ENCODE measurements at regions not wholly inside any gene's neighbourhood (a gene's known extent, or its start where the extent isn't known, plus 50 kb on each side); places are given as distances from the start of the nearest gene placed in this dataset.
A peak's percentile ranks its signal among the peaks of the same experiment; 100 is the strongest.

DNA sequence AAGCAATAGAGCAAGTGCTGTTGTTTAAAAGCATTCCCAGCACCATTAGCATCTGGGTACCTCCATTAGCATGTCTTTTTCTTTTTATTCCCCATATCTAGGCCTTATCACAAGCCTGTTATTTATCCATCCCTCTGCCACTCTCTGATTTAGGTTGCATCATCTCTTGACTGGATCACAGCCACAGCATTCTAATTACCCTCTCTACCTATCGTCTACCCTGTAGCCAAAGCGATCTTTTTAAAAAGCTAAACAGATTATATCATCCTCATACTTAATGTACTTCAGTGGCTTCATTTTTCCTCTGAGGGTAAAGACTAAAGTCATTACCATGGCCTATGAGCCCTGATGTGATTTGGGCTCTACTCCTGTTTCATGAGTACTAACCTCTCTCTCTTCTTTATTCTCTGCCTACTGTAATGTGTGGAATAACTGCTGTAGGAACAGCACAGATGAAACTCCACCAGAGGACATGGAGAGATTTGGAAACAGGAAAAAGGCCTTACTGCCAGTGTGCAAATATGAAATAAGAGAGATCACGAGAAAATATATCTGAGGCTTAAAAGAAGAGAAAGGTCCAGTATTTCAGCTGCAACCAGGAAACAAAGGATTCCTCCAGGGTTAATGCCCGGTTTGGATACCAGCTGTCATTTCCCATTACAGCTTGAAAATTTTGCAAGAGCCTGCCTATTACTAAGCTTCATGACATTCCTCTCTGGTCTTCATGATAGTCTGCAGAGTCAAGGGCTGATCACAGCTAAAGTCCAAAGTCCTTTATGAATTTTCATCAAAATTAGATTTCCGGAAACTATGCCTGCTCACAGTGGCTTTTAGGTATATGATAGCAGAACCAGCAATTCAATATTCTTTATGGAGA is 422.5 kb upstream of the PDE3A start:
- DNase-seq (ENCODE audit: low read depth in 2 of 2) = no peak

DNA sequence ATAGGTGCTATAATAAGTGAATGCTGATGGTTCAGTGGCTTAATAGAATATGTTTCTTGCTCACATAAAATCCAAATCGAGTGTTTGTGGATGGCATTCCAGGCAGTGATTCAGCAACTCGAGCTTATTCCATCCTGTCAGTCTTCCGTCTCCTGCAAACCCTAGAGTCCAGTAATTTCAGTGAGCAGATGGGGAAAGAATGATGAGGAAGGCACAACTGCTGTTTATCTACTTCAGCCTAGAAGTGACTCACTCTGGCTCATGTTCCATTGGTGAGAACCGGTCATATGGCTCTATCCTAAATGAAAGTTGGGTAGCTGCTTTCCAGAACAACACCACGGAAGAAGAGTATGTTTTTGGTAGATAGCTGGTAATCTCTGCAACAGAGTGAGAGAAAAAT is 421.8 kb upstream of the PDE3A start:
- peak; percentile 88 to 98 for DNase-seq (ENCODE audit: low read depth in 2 of 2)

DNA sequence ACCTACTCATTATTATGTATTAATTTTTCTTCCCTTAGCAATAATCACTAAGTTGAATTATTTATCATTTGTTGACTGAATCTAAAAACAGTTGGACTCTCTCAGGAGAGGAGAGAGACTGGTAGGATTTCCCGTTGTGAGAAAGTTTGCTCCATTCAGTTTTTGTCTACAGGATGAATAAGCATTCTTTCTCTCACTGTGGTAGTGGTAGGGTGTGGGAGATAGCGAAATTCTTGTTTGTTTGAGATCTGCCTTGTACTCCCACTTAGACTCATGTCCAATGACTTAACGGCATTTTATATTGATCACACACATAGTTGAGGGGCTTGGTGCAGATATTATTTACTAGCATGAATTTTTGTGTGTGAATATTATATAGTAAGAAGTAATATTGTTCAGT is 421.0 kb upstream of the PDE3A start:
- DNase-seq (ENCODE audit: low read depth in 2 of 2) = no peak

DNA sequence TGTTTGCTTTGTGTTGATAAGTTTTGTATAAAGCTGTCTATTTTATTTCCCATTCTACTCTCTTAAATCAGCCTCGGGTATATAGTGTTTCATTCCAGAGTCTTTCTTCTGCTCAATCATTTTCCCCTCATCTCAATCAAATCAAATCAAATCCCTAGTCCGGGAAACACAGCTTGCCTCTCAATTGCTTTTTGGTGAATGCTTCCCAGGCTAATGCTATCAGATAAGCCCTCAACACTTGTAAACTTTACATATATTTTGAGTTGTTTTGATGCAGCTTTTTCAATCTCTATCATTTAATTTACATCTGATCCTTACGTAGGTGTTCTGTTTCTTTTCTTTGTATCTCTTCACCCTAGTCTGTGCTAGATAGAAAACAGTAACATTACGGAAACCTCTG is 416.7 kb upstream of the PDE3A start:
- no peak for DNase-seq (ENCODE audit: low read depth in 2 of 2)

DNA sequence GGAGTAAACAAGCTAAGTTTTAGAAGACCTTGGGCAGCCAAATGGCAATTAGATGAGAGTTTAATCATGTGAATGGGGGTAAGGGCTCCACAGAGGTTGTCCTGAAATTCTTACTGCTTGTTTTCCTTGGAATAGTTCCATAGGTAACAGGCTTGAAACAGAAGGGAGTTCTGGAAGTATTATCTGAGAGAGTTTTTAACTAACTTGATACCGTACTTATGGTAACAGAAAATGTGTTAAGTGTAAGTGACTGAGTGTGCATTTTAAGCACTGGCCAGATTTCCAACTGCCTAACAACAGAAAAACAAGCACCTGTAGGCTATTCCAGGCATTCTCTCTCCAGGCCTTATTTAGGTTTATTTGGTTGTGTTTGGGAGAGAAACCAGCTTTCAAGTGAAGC is 414.6 kb upstream of the PDE3A start:
- peak in 1 of 2 donors; percentile 28 for DNase-seq (ENCODE audit: low read depth in 2 of 2)

DNA sequence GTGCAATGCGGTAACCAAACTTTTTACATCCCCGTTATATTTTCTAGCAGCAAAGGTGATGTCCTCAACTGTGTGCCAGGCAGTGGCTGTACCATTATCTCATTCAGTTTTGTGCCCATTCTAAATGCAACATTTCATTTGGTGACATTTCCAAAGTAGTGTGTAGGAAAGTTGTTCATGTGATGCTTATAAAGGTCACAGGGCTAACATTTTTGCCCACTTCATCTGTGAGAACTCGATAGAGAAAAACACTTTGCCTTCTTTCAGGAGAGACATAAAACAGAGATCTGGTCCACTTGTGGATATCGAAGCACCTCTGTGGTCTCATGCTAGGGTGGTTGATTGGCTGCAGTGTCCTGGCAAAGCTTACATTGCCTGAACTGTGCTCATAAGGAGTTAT is 414.2 kb upstream of the PDE3A start:
- no peak for DNase-seq (ENCODE audit: low read depth in 2 of 2)

DNA sequence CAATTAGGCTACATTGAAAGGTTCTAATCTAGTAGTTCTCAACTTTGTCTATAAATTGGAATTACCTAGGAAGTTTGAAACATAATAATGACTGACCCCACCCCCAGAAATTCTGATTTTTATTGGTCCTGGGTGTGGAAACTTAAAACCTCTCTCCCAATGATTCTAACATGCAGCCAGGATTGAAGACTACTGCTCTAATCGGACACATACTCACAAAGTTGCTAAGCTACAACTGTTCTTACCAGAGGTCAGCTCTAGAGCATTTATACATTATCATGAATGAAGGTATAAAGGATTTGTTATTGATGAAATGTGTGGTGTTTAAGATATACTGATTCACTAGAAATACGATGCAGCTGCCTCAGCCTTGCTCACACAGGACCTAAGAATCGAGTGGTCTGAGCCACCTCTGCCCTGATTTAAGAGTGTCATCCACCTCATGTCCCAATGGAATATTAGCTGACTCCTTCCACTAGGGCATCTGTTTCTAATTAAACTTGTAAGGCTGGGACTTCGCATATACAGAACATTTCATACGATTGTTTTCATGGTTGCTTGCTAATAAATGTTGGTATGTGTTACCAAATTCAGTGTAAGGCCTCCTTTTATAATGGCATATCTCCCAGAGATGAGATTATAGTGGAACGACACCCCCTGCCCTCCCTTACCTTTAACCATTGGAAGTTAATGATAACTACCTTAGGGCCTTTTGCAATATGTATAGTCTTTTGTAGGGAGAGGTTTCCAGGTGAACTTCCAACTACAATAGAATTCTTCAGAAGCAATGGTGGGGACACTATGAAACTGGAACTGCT is 410.8 kb upstream of the PDE3A start:
- DNase-seq (ENCODE audit: low read depth in 2 of 2) = no peak

DNA sequence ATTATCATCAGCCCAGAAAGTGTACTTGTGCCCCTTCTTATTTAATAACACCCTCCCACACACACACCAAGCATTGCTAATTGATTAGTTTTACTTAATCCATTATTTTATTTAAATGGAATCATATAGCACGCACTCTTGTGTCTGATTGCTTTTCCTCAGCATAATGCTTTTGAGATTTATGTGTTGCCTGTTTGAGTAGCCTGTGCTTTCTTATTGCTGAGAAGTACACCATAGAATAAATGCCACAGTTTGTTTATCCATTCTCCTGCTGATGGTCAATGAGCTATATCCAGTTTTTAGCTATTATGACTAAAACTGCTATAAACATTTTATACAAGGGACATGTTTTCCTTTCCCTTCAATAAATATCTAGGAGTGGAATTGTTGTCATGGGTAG is 409.9 kb upstream of the PDE3A start:
- no peak for DNase-seq (ENCODE audit: low read depth in 2 of 2)

DNA sequence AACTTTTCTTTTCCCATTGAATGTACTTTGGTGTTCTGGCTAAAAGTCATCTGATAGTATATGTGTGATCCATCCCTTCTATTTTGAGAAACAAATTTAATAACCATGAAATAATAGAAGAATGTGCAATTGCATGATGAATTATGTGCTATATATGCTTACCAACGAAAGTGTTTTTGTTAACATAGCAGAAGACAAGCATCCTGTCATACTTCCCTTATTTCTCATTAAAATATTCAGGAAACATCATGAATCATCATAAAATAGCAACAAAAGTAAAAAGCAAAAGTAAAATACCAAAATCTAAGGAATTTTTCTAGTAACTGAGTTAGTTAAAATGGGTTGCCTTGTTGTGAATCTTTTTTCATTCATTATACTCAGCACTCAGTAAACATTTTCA is 409.0 kb upstream of the PDE3A start:
- peak; percentile 84 to 85 for DNase-seq (ENCODE audit: low read depth in 2 of 2)

DNA sequence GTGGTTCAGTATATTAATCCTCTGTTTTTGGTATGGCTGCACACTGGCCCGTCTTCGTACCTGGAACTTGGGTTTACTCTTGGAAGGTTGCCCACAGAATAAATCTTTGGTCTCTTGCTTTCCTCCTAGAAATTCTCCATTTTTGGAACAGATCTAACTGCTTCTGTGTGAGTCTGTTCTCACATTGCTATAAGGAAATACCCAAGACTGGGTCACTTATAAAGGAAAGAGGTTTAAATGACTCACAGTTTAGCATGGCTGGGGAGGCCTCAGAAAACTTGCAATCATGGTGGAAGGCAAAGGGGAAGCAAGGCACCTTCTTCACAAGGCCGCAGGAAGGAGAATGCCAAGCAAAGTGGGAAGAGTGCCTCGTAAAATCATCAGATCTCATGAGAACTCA is 407.8 kb upstream of the PDE3A start:
- peak in 1 of 2 donors; percentile 42 for DNase-seq (ENCODE audit: low read depth in 2 of 2)

DNA sequence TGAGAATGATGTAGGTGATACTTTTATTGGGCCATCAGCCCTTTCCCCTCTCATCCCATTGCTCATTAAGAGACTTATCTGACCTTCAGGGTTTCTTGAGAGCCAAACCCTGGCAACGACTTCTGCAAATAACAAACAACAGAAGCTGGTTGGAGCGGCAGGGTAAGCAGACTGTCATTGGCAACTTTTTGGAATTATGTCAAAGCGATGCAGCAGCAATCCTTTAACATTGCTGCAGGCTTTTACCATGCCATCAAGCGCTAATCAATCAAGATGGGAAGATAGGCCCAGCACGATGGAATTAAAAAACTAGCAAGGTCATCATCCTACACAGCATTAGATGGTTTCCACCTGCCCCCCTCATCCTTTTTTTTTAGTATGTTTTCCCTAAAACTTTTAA is 406.1 kb upstream of the PDE3A start:
- no peak for DNase-seq (ENCODE audit: low read depth in 2 of 2)

DNA sequence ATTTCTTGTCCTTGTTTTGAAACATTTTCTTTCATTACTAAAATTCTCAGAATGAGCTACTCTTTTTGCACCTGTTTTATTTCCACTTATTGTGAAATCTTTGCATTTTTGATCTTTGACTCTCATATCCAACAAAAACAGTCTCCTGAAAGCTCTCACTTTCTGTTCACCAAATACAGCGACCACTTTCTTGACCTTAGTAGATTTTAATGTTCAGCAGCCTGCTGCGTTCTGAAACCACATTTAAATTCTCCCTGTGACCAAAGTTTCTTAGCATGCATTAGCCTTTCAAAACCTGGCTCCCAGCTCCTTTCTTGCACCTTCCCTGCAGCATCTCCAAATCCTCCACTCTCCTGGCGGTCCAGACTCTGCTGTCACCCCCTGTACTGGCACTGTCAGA is 404.4 kb upstream of the PDE3A start:
- DNase-seq (ENCODE audit: low read depth in 2 of 2) = no peak

DNA sequence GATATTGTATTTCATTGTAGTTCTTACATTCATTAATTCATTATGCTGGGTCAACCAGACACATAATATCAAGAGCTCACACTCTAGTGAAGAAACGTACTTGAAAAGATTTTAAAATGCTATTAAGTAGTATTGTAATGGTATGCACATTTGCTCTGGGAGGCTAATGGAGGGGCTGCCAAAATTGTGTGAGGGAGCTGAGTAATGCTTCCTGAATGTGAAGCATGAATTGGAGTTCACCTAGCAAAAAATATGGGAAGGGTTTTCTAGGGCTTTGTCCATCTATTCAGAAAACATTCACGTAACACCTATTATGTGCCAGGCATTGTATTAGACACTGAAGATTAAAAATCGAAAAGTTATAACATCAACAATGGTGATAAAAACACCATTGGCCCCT is 403.8 kb upstream of the PDE3A start:
- peak; percentile 28 to 57 for DNase-seq (ENCODE audit: low read depth in 2 of 2)

DNA sequence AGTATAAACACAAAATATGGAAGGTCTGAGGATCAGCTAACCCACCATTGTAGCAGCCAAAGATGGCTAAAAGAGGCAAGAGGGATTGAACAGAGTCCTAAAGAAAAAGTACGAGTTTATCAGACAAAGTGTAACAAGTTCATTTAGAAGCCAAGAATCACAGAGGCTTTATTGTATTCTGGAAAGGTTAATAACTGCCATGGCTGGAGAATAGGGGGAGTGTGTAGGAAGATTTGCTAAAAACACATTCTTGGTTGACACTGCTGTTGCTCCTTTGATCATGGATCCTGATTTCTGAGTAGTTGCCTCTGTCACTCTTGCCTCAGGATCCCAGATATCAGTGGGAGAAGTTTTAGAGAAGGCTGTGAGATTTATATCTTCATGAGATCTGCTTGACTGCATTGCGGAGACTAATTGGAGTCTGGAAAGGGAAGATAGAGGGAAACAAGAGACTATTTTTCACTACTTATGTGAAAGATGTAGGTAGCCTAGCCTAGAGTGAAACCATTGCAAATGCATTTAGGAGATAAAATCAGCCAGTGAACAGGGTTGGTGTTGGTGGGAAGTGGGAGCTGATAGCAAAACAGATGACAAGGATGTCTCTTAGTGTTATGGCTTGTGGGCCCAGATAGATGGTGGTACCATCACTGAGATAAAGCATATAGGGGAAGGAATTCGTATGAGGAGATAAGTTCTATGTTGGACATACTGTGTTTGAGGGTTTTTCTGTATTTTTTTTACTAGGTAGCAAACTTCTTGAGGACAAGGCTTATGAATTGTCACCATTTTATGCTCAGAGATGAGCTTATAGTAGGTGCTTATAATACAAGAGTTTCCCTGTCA is 402.9 kb upstream of the PDE3A start:
- DNase-seq (ENCODE audit: low read depth in 2 of 2) = no peak

DNA sequence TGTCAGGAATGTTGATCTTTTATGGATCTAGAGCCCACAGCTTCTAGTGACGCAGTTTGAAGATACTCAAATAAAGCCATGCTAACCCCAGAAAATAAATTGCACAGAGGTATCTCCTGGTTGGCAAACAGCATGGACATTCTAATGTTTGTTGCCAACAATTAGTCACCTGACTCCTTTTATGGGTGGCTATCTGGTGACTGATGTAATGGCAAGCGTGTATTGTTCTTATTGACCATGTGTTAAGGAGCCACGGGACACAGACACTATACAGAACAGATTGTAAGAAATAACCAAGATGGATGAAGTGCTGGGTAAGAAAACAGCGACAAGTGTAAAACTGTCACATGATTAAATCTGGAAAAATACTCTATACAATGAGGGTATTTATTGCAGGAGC is 401.3 kb upstream of the PDE3A start:
- no peak for DNase-seq (ENCODE audit: low read depth in 2 of 2)

DNA sequence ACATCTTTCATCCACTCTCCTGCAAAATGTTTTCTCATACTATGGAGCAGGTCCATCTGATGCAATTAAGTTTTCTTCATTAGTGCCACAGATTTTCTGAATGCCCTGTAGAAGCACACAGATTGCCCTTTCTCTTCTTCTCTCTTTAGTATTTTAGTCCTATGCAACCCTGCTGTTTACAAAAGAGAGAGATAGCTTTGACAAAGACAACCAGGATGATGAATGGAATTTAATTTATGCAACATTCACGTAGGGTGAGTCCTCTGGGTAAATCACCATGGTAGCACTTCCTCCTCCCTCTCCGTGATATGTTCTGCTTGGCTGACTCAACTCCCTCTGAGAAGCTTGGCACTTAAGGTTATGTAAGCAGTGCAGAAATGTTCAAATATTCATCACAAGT is 400.9 kb upstream of the PDE3A start:
- DNase-seq (ENCODE audit: low read depth in 2 of 2) = peak; percentile 52 to 91

DNA sequence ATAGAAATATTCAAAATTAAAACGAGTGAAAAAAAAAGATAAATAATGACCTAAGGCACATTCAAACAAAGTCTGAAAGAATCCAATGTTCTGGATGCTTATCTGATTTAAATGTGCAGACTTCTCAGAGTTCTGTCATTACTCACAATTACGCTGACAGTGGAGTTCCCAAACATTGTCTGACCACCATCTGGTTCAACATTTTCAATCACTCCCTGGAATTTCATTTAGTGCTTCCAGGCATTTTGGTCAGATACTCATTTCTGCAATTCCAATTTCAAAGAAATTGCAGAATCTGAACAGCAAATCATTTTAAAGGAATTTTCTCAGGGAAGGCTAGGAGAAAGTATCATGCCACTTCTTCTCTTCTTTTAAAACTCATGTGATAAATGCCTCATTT is 398.2 kb upstream of the PDE3A start:
- DNase-seq (ENCODE audit: low read depth in 2 of 2) = no peak

DNA sequence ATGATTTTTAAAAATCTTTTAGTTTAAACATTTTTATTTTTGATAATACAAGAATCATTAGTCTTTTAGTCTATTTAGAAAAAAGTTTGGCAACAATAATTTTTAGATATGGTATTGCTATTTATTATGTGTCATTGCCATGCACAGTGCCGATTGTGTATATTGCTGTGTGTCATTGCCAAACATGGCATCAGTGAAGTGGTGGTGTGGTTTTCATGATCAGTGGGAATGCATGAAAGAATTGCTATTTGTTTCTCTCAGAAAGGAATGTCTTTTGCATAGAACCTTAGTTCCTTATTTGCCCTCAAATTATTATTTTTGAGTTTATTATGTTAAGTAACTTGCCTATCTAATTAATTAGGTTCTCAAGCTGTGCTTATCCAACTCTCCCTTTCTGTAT is 397.5 kb upstream of the PDE3A start:
- DNase-seq (ENCODE audit: low read depth in 2 of 2) = no peak

DNA sequence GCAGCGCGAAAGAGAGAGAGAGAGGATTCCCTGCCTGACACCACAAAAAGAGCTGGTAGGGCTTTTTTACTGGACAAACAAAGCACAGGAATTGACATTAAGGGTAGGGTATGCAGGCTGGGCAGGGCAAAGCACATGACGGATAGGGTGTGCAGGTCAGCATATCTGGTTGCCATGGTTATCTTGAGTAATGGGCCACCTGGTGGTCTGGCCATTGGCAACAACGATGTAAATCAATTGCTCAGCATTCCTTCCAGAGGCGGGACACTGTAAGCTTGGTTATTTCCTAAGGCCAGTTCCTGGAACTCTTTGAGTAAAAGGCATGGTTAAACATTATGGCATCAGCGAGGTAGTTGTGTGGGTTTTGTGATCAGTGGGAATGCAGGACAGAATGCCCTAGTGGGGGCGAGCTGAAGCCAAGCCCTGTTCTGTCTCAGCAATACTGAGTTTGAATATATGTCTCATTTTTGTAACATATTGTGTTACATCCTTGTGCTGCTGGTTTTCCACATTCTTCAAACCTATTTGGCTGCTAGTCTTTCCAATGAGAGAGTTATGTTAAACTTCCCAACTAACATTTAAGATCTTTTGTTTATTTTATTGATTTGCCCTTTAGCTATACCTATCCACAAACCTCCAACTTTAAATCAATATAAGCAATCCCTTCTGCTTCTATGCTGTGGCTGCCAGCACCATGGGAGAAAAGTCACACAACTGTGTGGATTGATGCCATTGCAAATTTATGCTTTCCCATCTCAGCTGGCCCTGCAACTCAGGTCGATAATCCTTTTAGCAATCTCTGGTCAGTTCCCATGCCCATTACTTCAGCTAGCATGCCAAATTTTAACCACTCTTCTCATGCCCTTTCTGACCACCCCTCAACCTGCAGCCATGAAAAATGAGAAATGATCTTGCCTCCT is 396.7 kb upstream of the PDE3A start:
- DNase-seq (ENCODE audit: low read depth in 2 of 2) = no peak

DNA sequence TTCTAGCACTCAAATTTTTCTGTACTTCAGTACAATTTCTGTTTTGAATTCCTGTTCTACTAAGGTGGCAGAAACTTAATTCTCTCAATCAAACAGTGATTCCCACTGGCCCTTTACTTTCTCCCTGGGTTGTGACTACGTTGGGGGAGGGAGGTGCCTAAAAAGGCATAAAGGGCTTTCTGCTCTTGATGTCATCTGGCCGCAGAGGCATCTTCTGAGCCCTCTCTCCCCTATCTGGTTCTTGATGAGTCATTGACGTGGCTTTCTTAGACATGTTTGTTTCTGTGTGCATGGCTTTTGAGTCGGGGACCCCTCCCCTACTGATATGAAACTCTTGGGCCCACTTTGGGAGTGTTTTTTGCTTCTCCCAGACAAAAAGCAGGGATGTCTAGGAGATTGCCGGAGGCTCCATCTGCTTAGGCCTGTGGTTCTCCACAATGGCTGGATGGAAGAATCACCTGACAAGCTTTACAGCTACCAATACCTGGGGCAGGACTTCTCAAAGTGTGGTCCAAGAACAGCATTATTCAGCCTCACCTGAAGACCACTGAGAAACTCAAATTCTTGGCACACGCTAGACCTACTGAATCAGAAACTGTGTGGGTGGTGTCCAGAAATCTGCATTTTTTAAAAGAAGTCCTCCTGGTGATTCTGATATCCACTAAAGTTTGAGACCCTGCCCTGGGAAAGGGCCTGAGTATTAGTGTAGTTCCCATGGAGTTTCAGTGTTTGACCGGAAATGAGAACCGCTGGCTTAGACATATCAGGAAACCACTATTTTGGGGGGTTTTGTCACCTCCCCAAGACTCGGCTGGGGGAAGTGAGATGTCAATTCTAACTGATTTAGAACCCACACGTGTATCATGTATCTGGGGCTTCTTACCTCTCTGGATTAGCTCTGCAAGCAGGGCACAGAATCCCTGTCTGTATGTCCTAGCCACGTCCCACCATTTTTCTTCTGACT is 395.7 kb upstream of the PDE3A start:
- peak in 1 of 2 donors; percentile 38 for DNase-seq (ENCODE audit: low read depth in 2 of 2)
